ENCODE measurements at regions not wholly inside any gene's neighbourhood (a gene's known extent, or its start where the extent isn't known, plus 50 kb on each side); places are given as distances from the start of the nearest gene placed in this dataset.
A peak's percentile ranks its signal among the peaks of the same experiment; 100 is the strongest.

GRCh38 chr20:1060985-1061384 lies 57.4 kb upstream of the PSMF1 start:
- DNase-seq, result no peak

GRCh38 chr20:1061484-1062221 lies 56.7 kb upstream of the PSMF1 start:
- no peak for DNase-seq

- peak in 4 of 56 donors; percentile 4 to 26 (median 13) for DNase-seq
Observed at GRCh38 chr20:1062334-1063010, 55.9 kb upstream of the PSMF1 start.
